H9 (cell line): ENCODE measurements at regions not wholly inside any gene's neighbourhood (a gene's known extent, or its start where the extent isn't known, plus 50 kb on each side); places are given as distances from the start of the nearest gene placed in this dataset.

ENCODE experiments used
- DNase-seq: peaks from one replicate; pipeline ENCODE4 v3.0.0-alpha.2; 2017
- H2AFZ ChIP-seq: one replicate; pipeline ENCODE4 v1.6.1; 2013; ENCODE audit warnings: mild to moderate bottlenecking, low read length, control low read depth, moderate library complexity
- H2AK5ac ChIP-seq: 2 replicates; pipeline ENCODE4 v1.6.1; 2013; ENCODE audit warnings: low read length, control low read depth, mixed read lengths; ENCODE audit not compliant: insufficient read length
- H2BK120ac ChIP-seq: one replicate; pipeline ENCODE4 v1.6.1; 2013; ENCODE audit warnings: low read depth, mild to moderate bottlenecking, low read length, control low read depth, inconsistent platforms; ENCODE audit not compliant: poor library complexity, severe bottlenecking
- H2BK12ac ChIP-seq: 2 replicates; pipeline ENCODE4 v1.6.1; 2013; ENCODE audit warnings: low read length, control low read depth, mixed read lengths, low read depth; ENCODE audit not compliant: insufficient read length
- H2BK15ac ChIP-seq: 2 replicates; pipeline ENCODE4 v1.6.1; 2013; ENCODE audit warnings: low read depth, low read length, control low read depth
- H2BK20ac ChIP-seq: one replicate; pipeline ENCODE4 v1.6.1; 2013; ENCODE audit warnings: low read depth, mild to moderate bottlenecking, low read length, control low read depth, inconsistent platforms; ENCODE audit not compliant: poor library complexity, severe bottlenecking
- H2BK5ac ChIP-seq: 2 replicates; pipeline ENCODE4 v1.6.1; 2013; ENCODE audit warnings: low read length, control low read depth, mixed read lengths; ENCODE audit not compliant: insufficient read length
- H3K14ac ChIP-seq: 2 replicates; pipeline ENCODE4 v1.6.1; 2013; ENCODE audit warnings: low read length, control low read depth; ENCODE audit not compliant: insufficient read depth
- H3K18ac ChIP-seq: 2 replicates; pipeline ENCODE4 v1.6.1; 2013; ENCODE audit warnings: low read depth, mild to moderate bottlenecking, mixed read lengths, low read length, control low read depth; ENCODE audit not compliant: insufficient read length
- H3K23ac ChIP-seq: 2 replicates; pipeline ENCODE4 v1.6.1; 2013; ENCODE audit warnings: low read length, control low read depth, mixed read lengths, low read depth; ENCODE audit not compliant: insufficient read length
- H3K23me2 ChIP-seq: 2 replicates; pipeline ENCODE4 v1.6.1; 2013; ENCODE audit warnings: low read depth, mild to moderate bottlenecking, mixed read lengths, low read length, control low read depth; ENCODE audit not compliant: insufficient read length, poor library complexity, severe bottlenecking
- H3K27ac ChIP-seq: 2 replicates; pipeline ENCODE4 v1.5.1; 2013; ENCODE audit warnings: low read length, control low read depth, mixed read lengths, low read depth; ENCODE audit not compliant: insufficient read length
- H3K27me3 ChIP-seq: 2 replicates; pipeline ENCODE4 v1.6.1; 2013; ENCODE audit warnings: low read length, control low read depth, inconsistent platforms; ENCODE audit not compliant: insufficient read depth
- H3K4ac ChIP-seq: 2 replicates; pipeline ENCODE4 v1.6.1; 2013; ENCODE audit warnings: low read depth, mild to moderate bottlenecking, control low read depth, inconsistent platforms, low read length, moderate library complexity
- H3K4me1 ChIP-seq: 2 replicates; pipeline ENCODE4 v1.6.1; 2013; ENCODE audit warnings: low read length, control low read depth, inconsistent platforms; ENCODE audit not compliant: insufficient read depth
- H3K4me2 ChIP-seq: 2 replicates; pipeline ENCODE4 v1.6.1; 2013; ENCODE audit warnings: low read length, control low read depth, mixed read lengths; ENCODE audit not compliant: insufficient read length, insufficient read depth
- H3K56ac ChIP-seq: 2 replicates; pipeline ENCODE4 v1.6.1; 2013; ENCODE audit warnings: low read depth, mild to moderate bottlenecking, mixed read lengths, low read length, control low read depth; ENCODE audit not compliant: insufficient read length
- H3K79me1 ChIP-seq: 2 replicates; pipeline ENCODE4 v1.6.1; 2013; ENCODE audit warnings: low read depth, mild to moderate bottlenecking, moderate library complexity, low read length, control low read depth, inconsistent platforms; ENCODE audit not compliant: insufficient read depth, poor library complexity, severe bottlenecking
- H3K79me2 ChIP-seq: 2 replicates; pipeline ENCODE4 v1.6.1; 2013; ENCODE audit warnings: low read length, control low read depth, inconsistent platforms; ENCODE audit not compliant: insufficient read depth
- H3K9ac ChIP-seq: 2 replicates; pipeline ENCODE4 v1.6.1; 2013; ENCODE audit warnings: low read length, control low read depth, mixed read lengths; ENCODE audit not compliant: insufficient read length; ENCODE audit errors: extremely low read depth
- H3K9me3 ChIP-seq: one replicate; pipeline ENCODE4 v1.6.1; 2013; ENCODE audit warnings: low read depth, low read length, inconsistent platforms; ENCODE audit not compliant: control insufficient read depth
- H3T11ph ChIP-seq: one replicate; pipeline ENCODE4 v1.6.1; 2013; ENCODE audit warnings: mild to moderate bottlenecking, low read length, control low read depth, inconsistent platforms
- H4K20me1 ChIP-seq: one replicate; pipeline ENCODE4 v1.6.1; 2013; ENCODE audit not compliant: control insufficient read depth, insufficient read length, insufficient read depth
- H4K5ac ChIP-seq: 2 replicates; pipeline ENCODE4 v1.6.1; 2013; ENCODE audit warnings: low read depth, mild to moderate bottlenecking, mixed read lengths, low read length, control low read depth; ENCODE audit not compliant: insufficient read length
- H4K8ac ChIP-seq: replicated peaks from 2 replicates; pipeline ENCODE4 v1.6.1; 2013; ENCODE audit warnings: low read length, control low read depth, mixed read lengths, low read depth; ENCODE audit not compliant: insufficient read length
- H4K91ac ChIP-seq: 2 replicates; pipeline ENCODE4 v1.6.1; 2013; ENCODE audit warnings: low read depth, mild to moderate bottlenecking, moderate library complexity, mixed read lengths, low read length, control low read depth; ENCODE audit not compliant: insufficient read length
- H3K27ac Mint-ChIP-seq, 3 experiments: 2 replicates in 2 of 3; 3 replicates in 1 of 3; pipeline ENCODE4 v1.8.0; 2020 to 2021; ENCODE audit warnings: mixed read lengths in 3 of 3, mild to moderate bottlenecking in 1 of 3, moderate library complexity in 1 of 3
- H3K27me3 Mint-ChIP-seq: 2 replicates; pipeline ENCODE4 v1.8.0; 2021; ENCODE audit warnings: low read depth, mild to moderate bottlenecking, moderate library complexity, mixed read lengths
- H3K36me3 Mint-ChIP-seq, 3 experiments: 2 replicates in 2 of 3; 3 replicates in 1 of 3; pipeline ENCODE4 v1.8.0; 2020 to 2021; ENCODE audit warnings: low read depth in 3 of 3, mixed read lengths in 3 of 3; ENCODE audit not compliant: insufficient read depth in 1 of 3
- H3K4me1 Mint-ChIP-seq, 2 experiments: 2 replicates each; pipeline ENCODE4 v1.8.0; 2020; ENCODE audit warnings: mixed read lengths in 2 of 2
- H3K4me3 Mint-ChIP-seq, 2 experiments: 2 replicates in 1 of 2; 3 replicates in 1 of 2; pipeline ENCODE4 v1.8.0; 2020 to 2021; ENCODE audit warnings: mild to moderate bottlenecking in 2 of 2, mixed read lengths in 2 of 2, moderate library complexity in 1 of 2
- H3K9me3 Mint-ChIP-seq, 2 experiments: 2 replicates in 1 of 2; 3 replicates in 1 of 2; pipeline ENCODE4 v1.8.0; 2020; ENCODE audit warnings: mild to moderate bottlenecking in 2 of 2, mixed read lengths in 2 of 2, moderate library complexity in 1 of 2
- CTCF ChIP-seq: fragments of 200-600 bp; sonication (generic); conservative IDR thresholded peaks from 3 replicates; pipeline ENCODE4 v1.8.0; 2021; ENCODE audit warnings: antibody characterized with exemption, mild to moderate bottlenecking
- WGBS: extraction: QIAGEN DNeasy Blood & Tissue Kit; methylation state at CpG from one replicate; pipeline ENCODE4 v1.1.7; 2013; ENCODE audit warnings: missing lambda C conversion rate, low lambda C conversion rate, mixed read lengths; ENCODE audit not compliant: insufficient read length; ENCODE audit errors: extremely low coverage; 5-methylcytosine and 5-hydroxymethylcytosine counted together

- Histone ChIP-seq H4K91ac (no peak overlapping the region), H2BK12ac (no peak overlapping the region), H2AFZ (no peak overlapping the region), H4K8ac (no peak overlapping the region), H3K56ac (no peak overlapping the region), H3K9me3 (peaks cover 18% of the 10 kb centered on the region), H4K20me1 (no peaks in the 10 kb centered on the region), H4K5ac (no peak overlapping the region), H2BK20ac (no peak overlapping the region), H3K9ac (no peak overlapping the region), H3K4me2 (no peak overlapping the region), H3K27me3 (no peaks in the 10 kb centered on the region), H3K18ac (no peak overlapping the region), H2BK5ac (no peak overlapping the region), H2BK15ac (no peak overlapping the region), H3K23me2 (no peaks in the 10 kb centered on the region), H3K4me1 (no peaks in the 10 kb centered on the region), H3K14ac (no peak overlapping the region), H3K23ac (no peak overlapping the region), H2BK120ac (no peak overlapping the region), H3K4ac (no peak overlapping the region), H3K79me1 (no peaks in the 10 kb centered on the region), H3K27ac (no peak overlapping the region), H3K79me2 (no peaks in the 10 kb centered on the region), H2AK5ac (no peak overlapping the region), H3T11ph (no peak overlapping the region)
- Mint-ChIP-seq H3K27ac (no peak overlapping the region), H3K36me3 (peaks cover 14 to 19% (median 17%) of the 10 kb centered on the region in 3 experiments), H3K4me1 (no peaks in the 10 kb centered on the region), H3K27me3 (no peaks in the 10 kb centered on the region), H3K4me3 (no peak overlapping the region), H3K9me3 (peaks cover 29 to 31% of the 10 kb centered on the region in 2 experiments)
- no CpG with 5 or more reads among the region's 1 CpG for WGBS
- TF ChIP-seq CTCF, result peak; percentile 58
- DNase-seq, result no peak
Observed at GRCh38 chr11:41612415-41612814, 153.0 kb upstream of the LRRC4C start.
